ENCODE measurements at regions not wholly inside any gene's neighbourhood (a gene's known extent, or its start where the extent isn't known, plus 50 kb on each side); places are given as distances from the start of the nearest gene placed in this dataset.
"Not testable (repeated sequence)": the region's sequence is repeated elsewhere in the genome, so short reads cannot be mapped to it uniquely, and the experiment has no call there.

- H3K9me3 ChIP-seq; H3K4me3 ChIP-seq; H3K36me3 ChIP-seq; H3K4me1 ChIP-seq; H3K27me3 ChIP-seq; DNase-seq; intact Hi-C loops (cut with DNase I); H3K27ac ChIP-seq: not testable (repeated sequence)
- no CpG with 5 or more reads among the region's 13 CpGs for WGBS, 2 donors
These were observed 4429.0 kb upstream of the TPTE start for GRCh38 chr21:6092401-6092800.

- H3K27ac ChIP-seq; H3K4me3 ChIP-seq; H3K9me3 ChIP-seq; H3K4me1 ChIP-seq; intact Hi-C loops (cut with DNase I); H3K36me3 ChIP-seq; DNase-seq; H3K27me3 ChIP-seq: not testable (repeated sequence)
- no CpG with 5 or more reads among the region's 32 CpGs for WGBS, 2 donors
These were observed 4428.0 kb upstream of the TPTE start for GRCh38 chr21:6093419-6093818.

GRCh38 chr21:6093870-6094269 lies 4427.5 kb upstream of the TPTE start:
- H3K27ac ChIP-seq; intact Hi-C loops (cut with DNase I); DNase-seq; H3K36me3 ChIP-seq; H3K27me3 ChIP-seq; H3K4me1 ChIP-seq; H3K9me3 ChIP-seq; H3K4me3 ChIP-seq: not testable (repeated sequence)
- no CpG with 5 or more reads among the region's 23 CpGs for WGBS, 2 donors

DNA sequence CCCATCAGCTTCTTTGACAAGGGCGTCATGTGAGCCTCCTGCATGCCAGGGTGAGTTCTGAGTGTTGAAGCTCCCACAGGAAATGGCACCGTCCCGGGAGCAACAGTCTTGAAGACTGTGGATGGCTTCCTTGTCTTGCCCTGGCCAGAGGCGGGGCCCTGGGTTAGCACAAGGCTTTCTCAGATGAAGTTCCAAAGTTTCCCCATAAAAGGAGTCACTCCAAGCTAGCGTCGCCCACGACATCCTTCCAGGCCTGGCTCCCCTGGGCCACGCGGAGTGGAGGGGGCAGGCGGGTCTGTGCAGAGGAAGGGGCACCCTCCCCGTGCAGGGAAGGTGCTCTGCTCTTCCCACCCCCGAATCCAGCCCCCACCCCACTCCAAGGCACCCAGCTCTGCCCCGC lies 4426.1 kb upstream of the TPTE start:
- H3K27ac ChIP-seq; DNase-seq; H3K36me3 ChIP-seq; H3K27me3 ChIP-seq; H3K4me1 ChIP-seq; intact Hi-C loops (cut with DNase I); H3K9me3 ChIP-seq; H3K4me3 ChIP-seq: not testable (repeated sequence)
- no CpG with 5 or more reads among the region's 13 CpGs for WGBS, 2 donors

- H3K27ac ChIP-seq; H3K4me3 ChIP-seq; H3K9me3 ChIP-seq; H3K4me1 ChIP-seq; DNase-seq; intact Hi-C loops (cut with DNase I); H3K27me3 ChIP-seq; H3K36me3 ChIP-seq: not testable (repeated sequence)
- whole genome bisulfite sequencing, 2 donors, result no CpG with 5 or more reads among the region's 24 CpGs
These were observed 4424.6 kb upstream of the TPTE start for GRCh38 chr21:6096560-6097424.

DNA sequence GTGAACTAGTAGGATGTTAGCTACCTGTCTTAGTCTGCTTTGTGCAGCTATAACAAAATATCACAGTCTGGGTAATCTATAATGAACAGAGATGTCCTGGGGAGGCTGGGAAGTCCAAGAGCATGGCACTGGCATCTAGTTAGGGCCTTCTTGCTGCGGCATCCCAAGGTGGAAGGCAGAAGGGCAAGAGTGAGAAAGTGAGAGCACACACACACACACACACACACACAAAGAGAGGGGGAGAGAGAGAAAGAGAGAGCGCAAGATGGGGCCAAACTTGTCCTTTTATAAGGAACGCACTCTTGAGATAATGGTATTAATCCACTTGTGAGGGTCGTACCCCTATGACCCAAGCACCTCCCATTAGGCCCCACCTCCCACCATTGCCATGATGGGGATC lies 4423.6 kb upstream of the TPTE start:
- H3K36me3 ChIP-seq, result not testable (repeated sequence)

DNA sequence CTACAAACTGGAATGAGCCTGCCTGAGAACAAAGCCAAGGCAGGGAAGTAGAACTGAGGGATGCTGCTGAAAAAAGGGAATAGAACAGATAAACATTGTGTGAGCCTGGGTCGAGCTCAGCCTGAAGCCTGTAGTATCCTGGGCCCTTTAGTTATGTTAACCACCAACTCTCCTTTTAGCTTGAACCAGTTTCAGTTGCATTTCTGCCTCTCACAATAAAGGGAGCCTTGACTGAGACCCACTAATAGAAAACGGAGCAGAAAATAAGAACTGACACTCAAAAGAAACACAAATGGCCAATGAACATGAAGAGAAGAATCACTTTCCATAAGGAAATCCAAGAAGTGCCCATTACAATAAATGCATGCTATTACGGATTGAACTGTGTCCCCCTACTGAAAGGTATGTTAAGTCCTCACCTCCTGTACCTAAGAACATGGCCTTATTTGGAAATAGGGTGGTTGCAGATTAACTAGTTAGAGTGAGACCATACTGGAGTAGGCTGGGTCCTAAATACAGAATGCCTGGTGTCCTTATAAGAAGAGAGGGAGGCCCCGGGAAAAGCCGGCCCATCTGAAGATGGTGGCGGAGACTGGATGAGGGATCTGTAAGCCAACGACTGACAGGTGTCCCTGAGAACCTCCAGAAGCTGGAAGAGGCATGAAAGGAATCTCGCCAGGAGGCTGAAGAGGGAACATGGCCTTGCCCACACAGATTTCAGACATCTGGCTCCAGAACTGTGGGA lies 4423.0 kb upstream of the TPTE start:
- 56 to 71% methylated on average over 1 to 4 of the region's 8 CpGs for WGBS, 2 donors
- H3K4me3 ChIP-seq; H3K27ac ChIP-seq; DNase-seq; H3K9me3 ChIP-seq; intact Hi-C loops (cut with DNase I); H3K27me3 ChIP-seq; H3K36me3 ChIP-seq; H3K4me1 ChIP-seq: not testable (repeated sequence)

More for the DNA sequence above, 4423.6 kb upstream of the TPTE start:
- H3K9me3 ChIP-seq; DNase-seq; H3K27ac ChIP-seq; H3K4me1 ChIP-seq; intact Hi-C loops (cut with DNase I); H3K4me3 ChIP-seq; H3K27me3 ChIP-seq: not testable (repeated sequence)
- WGBS, 2 donors, result 96 to 100% methylated on average over 2 to 3 of the region's 4 CpGs

- H3K36me3 ChIP-seq; H3K4me3 ChIP-seq; H3K27me3 ChIP-seq; intact Hi-C loops (cut with DNase I); H3K9me3 ChIP-seq; H3K4me1 ChIP-seq; H3K27ac ChIP-seq; DNase-seq: not testable (repeated sequence)
- no CpG with 5 or more reads among the region's 9 CpGs for WGBS, 2 donors
These were observed 4419.8 kb upstream of the TPTE start for GRCh38 chr21:6101588-6101987.

- H3K9me3 ChIP-seq; H3K4me3 ChIP-seq; DNase-seq; H3K27ac ChIP-seq; H3K4me1 ChIP-seq; H3K36me3 ChIP-seq; intact Hi-C loops (cut with DNase I); H3K27me3 ChIP-seq: not testable (repeated sequence)
- no CpG with 5 or more reads among the region's 8 CpGs for WGBS, 2 donors
These were observed 4416.8 kb upstream of the TPTE start for GRCh38 chr21:6104546-6104945.

GRCh38 chr21:6106686-6107567 lies 4414.5 kb upstream of the TPTE start:
- H3K27me3 ChIP-seq; H3K36me3 ChIP-seq; H3K27ac ChIP-seq; H3K4me3 ChIP-seq; H3K4me1 ChIP-seq; intact Hi-C loops (cut with DNase I); DNase-seq; H3K9me3 ChIP-seq: not testable (repeated sequence)
- 52% methylated on average over 5 of the region's 26 CpGs; no CpG with 5 or more reads in 1 of the 2 donors for WGBS, 2 donors

DNA sequence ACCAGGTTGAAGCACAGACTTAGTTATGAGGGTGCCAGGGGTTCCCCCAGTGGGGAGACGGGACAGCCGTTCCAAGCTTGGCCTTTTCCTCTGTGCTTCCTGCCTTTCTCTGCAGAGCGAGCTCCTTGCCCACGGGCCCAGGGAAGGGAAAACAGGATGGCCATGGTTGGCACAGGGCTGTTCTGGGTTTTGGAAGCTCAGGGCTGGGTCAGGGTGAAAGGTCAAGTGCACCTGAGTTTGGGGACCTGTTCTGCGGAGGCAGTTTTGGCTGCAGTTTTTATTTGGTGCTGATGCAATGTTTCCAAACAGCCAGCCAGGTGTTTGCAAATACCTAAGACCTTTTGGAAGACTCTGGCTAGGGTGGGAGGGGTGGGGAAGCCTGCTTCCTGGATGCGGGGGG lies 4412.5 kb upstream of the TPTE start:
- intact Hi-C loops (cut with DNase I); DNase-seq; H3K4me1 ChIP-seq; H3K9me3 ChIP-seq; H3K36me3 ChIP-seq; H3K27me3 ChIP-seq; H3K4me3 ChIP-seq; H3K27ac ChIP-seq: not testable (repeated sequence)
- WGBS, 2 donors, result no CpG with 5 or more reads among the region's 6 CpGs

- H3K36me3 ChIP-seq; intact Hi-C loops (cut with DNase I); H3K9me3 ChIP-seq; H3K27me3 ChIP-seq; DNase-seq; H3K4me1 ChIP-seq: not testable (repeated sequence)
- H3K27ac ChIP-seq, result peak overlapping the region in 2 of 4 donors; percentile 58 to 61
- peak overlapping the region in 1 of 4 donors; percentile 37 for H3K4me3 ChIP-seq
- WGBS, 2 donors, result 20 to 60% methylated on average over 1 of the region's 13 CpGs
These were observed 4411.6 kb upstream of the TPTE start for GRCh38 chr21:6109774-6110173.
